Fibroblast of mammary gland (primary cell): ENCODE measurements at regions not wholly inside any gene's neighbourhood (a gene's known extent, or its start where the extent isn't known, plus 50 kb on each side); places are given as distances from the start of the nearest gene placed in this dataset.
A peak's percentile ranks its signal among the peaks of the same experiment; 100 is the strongest.

Experiments
- DNase-seq: peaks from one replicate; pipeline ENCODE4 v3.0.0-alpha.2; 2010; ENCODE audit warnings: low read depth
- H3K4me3 ChIP-seq: 2 replicates; pipeline ENCODE4 v1.5.1; 2011; ENCODE audit warnings: low read depth, mild to moderate bottlenecking, low read length, moderate library complexity; ENCODE audit not compliant: control insufficient read depth
- TF ChIP-seq, protein P1 (sequence below): conservative IDR thresholded peaks from 2 replicates; pipeline ENCODE4 v1.5.1; 2011; ENCODE audit warnings: low read depth, low read length, inconsistent platforms; ENCODE audit not compliant: control insufficient read depth, insufficient read depth

DNA sequence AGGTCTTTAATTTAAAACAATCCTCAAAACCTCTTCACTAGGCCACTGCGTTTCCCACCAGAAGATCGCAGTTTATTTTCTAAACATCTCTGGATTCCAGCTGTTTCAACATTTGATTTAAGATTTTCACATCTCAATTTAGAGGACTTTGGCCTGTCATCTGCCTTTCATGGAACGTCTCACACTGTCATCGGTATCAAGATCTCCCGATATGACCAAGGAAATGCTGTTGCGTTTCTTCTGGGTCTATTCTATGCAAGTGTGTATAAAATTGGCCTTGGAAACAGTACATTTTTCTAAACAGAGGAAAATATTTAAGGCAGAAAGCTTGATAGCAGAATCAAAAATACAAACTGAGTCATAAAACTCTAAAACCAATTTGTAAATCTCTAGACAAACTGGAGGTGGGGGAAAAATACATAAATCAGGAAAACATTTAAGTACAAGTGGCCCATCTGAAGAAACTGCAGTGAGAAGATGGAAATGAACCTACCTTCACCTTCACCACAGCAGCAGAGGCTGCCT is 53.6 kb upstream of the SIMC1 start:
- H3K4me3 ChIP-seq = no peak overlapping the region
- DNase-seq = no peak
- TF ChIP-seq, protein P1, sequence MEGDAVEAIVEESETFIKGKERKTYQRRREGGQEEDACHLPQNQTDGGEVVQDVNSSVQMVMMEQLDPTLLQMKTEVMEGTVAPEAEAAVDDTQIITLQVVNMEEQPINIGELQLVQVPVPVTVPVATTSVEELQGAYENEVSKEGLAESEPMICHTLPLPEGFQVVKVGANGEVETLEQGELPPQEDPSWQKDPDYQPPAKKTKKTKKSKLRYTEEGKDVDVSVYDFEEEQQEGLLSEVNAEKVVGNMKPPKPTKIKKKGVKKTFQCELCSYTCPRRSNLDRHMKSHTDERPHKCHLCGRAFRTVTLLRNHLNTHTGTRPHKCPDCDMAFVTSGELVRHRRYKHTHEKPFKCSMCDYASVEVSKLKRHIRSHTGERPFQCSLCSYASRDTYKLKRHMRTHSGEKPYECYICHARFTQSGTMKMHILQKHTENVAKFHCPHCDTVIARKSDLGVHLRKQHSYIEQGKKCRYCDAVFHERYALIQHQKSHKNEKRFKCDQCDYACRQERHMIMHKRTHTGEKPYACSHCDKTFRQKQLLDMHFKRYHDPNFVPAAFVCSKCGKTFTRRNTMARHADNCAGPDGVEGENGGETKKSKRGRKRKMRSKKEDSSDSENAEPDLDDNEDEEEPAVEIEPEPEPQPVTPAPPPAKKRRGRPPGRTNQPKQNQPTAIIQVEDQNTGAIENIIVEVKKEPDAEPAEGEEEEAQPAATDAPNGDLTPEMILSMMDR = no peak

GRCh38 chr5:176185133-176185733 is 53.0 kb upstream of the SIMC1 start:
- no peak overlapping the region for H3K4me3 ChIP-seq
- TF ChIP-seq, protein P1 = no peak
- DNase-seq = peak; percentile 33

GRCh38 chr5:176186107-176186506 is 52.1 kb upstream of the SIMC1 start:
- TF ChIP-seq, protein P1 = no peak
- no peak overlapping the region for H3K4me3 ChIP-seq
- no peak for DNase-seq

- TF ChIP-seq, protein P1 = no peak
- DNase-seq = no peak
- H3K4me3 ChIP-seq = no peak overlapping the region
Measured at GRCh38 chr5:176187276-176188062, 50.8 kb upstream of the SIMC1 start.

GRCh38 chr5:176188085-176188484 is 50.1 kb upstream of the SIMC1 start:
- no peak overlapping the region for H3K4me3 ChIP-seq
- TF ChIP-seq, protein P1 = no peak
- DNase-seq = no peak
